Natural killer cell treated with Interleukin-12 subunit alpha and Interleukin-12 subunit beta and Interleukin-15 and Interleukin-18, amount 100 ng/mL, for 72 hours (primary cell): ENCODE measurements at regions not wholly inside any gene's neighbourhood (a gene's known extent, or its start where the extent isn't known, plus 50 kb on each side); places are given as distances from the start of the nearest gene placed in this dataset.
"Not testable (repeated sequence)": the region's sequence is repeated elsewhere in the genome, so short reads cannot be mapped to it uniquely, and the experiment has no call there.

Experiments
- ATAC-seq, 2 donors: fragments of 150-1000 bp; cut with Tn5 transposase in 1 of 2; sonication (Bioruptor Pico), chemical (Tn5 transposase) in 1 of 2; 2 replicates each; pipeline ENCODE4 v1.10.0; 2021
- DNase-seq: peaks from one replicate; pipeline ENCODE4 v3.0.0; 2022; ENCODE audit warnings: low spot score
- H3K27ac Mint-ChIP-seq, 2 donors: 1 replicate in 1 of 2; 2 replicates in 1 of 2; pipeline ENCODE4 v1.8.0; 2022; ENCODE audit warnings: mixed read lengths in 2 of 2, mild to moderate bottlenecking in 1 of 2, moderate library complexity in 1 of 2
- H3K27me3 Mint-ChIP-seq, 2 donors: 1 replicate in 1 of 2; 2 replicates in 1 of 2; pipeline ENCODE4 v1.8.0; 2022; ENCODE audit warnings: mixed read lengths in 2 of 2
- H3K36me3 Mint-ChIP-seq: one replicate; pipeline ENCODE4 v1.8.0; 2022; ENCODE audit warnings: mixed read lengths
- H3K4me1 Mint-ChIP-seq, 2 donors: 1 replicate in 1 of 2; 2 replicates in 1 of 2; pipeline ENCODE4 v1.8.0; 2022; ENCODE audit warnings: low read depth in 2 of 2, mixed read lengths in 2 of 2, mild to moderate bottlenecking in 1 of 2
- H3K4me3 Mint-ChIP-seq: one replicate; pipeline ENCODE4 v1.8.0; 2022; ENCODE audit warnings: mixed read lengths
- H3K9me3 Mint-ChIP-seq: 2 replicates; pipeline ENCODE4 v1.8.0; 2022; ENCODE audit warnings: mixed read lengths

DNA sequence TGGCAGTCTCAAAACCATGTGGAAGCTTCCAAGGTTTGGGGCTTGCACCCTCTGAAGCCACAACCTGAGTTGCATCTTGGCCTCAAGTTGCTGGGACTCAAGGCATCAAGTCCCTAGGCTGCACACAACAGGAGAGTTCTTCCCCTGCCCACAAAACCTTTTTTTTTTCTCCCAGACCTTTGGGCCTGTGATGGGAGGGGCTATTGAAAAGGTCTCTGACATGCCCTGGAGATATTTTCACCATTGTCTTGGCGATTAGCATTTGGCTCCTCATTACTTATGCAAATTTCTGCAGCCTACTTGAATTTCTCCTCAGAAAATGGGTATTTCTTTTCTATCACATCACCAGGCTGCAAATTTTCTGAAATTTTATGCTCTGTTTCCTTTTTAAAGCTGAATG, 349.5 kb upstream of the EDA2R start:
- H3K27me3 Mint-ChIP-seq, result peaks cover 0 to 2% of the 10 kb centered on the region in 2 donors
- H3K9me3 Mint-ChIP-seq, result peaks cover 5% of the 10 kb centered on the region
- H3K4me3 Mint-ChIP-seq, result no peak overlapping the region
- ATAC-seq (no peak), DNase-seq (no peak)
- no peaks in the 10 kb centered on the region for H3K4me1 Mint-ChIP-seq
- H3K36me3 Mint-ChIP-seq, result no peaks in the 10 kb centered on the region
- H3K27ac Mint-ChIP-seq, result no peak overlapping the region

DNA sequence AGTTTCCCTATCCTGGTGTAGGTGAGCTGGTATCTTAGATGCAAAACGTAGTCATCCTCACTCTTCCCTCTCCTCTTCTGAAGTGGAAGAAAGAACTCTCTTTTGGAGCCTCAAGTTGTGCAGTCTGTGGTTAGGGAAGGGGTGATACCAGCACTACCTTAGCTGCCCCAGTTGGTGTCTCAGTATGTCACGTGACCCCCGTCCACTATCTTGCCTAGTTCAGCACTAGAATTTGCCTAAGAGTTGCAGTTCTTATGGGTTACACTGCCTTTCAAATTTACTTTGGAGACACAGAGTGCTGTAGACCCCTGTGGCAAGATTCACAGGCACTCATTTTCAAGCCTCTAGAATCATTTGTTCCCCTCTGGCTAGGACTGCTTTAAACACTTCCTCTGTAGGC, 322.8 kb upstream of the EDA2R start:
- H3K27ac Mint-ChIP-seq, result no peak overlapping the region
- H3K27me3 Mint-ChIP-seq, result no peaks in the 10 kb centered on the region
- no peaks in the 10 kb centered on the region for H3K4me1 Mint-ChIP-seq
- DNase-seq (no peak), ATAC-seq (no peak)
- no peaks in the 10 kb centered on the region for H3K9me3 Mint-ChIP-seq
- no peak overlapping the region for H3K4me3 Mint-ChIP-seq
- no peaks in the 10 kb centered on the region for H3K36me3 Mint-ChIP-seq

DNA sequence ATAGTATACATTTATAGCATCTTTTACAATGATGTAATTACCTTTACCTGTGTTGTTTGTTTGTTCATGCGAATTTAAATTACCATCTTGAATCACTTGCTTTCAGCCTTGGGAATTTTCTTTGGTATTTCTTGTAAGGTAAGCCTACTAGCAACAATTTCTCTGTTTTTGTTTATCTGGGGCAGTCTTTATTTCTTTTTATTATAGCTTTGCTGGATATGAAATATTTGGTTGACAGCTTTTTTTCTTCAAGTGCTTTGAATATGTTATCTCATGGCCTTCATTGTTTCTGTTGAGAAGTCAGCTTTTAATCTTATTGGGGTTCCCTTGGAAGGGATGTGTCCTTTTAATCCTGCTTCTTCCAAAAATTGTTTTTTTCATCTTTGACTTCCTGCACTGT, 292.8 kb upstream of the EDA2R start:
- Mint-ChIP-seq H3K27me3 (no peaks in the 10 kb centered on the region), H3K4me1 (no peaks in the 10 kb centered on the region), H3K9me3 (peaks cover 11% of the 10 kb centered on the region), H3K36me3 (no peaks in the 10 kb centered on the region), H3K4me3 (no peak overlapping the region), H3K27ac (no peak overlapping the region)
- DNase-seq (no peak), ATAC-seq (no peak)

DNA sequence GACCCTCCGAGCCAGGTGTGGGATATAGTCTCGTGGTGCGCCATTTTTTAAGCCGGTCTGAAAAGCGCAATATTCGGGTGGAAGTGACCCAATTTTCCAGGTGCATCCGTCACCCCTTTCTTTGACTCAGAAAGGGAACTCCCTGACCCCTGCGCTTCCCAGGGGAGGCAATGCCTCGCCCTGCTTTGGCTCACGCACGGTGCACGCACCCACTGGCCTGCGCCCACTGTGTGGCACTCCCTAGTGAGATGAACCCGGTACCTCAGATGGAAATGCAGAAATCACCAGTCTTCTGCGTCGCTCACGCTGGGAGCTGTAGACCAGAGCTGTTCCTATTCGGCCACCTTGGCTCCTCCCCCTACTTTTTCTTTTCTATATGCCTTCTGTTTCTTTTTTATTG, 291.6 kb upstream of the EDA2R start:
- ATAC-seq, H3K36me3 Mint-ChIP-seq, H3K4me3 Mint-ChIP-seq, H3K27me3 Mint-ChIP-seq, H3K27ac Mint-ChIP-seq, H3K9me3 Mint-ChIP-seq, H3K4me1 Mint-ChIP-seq, DNase-seq: not testable (repeated sequence)

DNA sequence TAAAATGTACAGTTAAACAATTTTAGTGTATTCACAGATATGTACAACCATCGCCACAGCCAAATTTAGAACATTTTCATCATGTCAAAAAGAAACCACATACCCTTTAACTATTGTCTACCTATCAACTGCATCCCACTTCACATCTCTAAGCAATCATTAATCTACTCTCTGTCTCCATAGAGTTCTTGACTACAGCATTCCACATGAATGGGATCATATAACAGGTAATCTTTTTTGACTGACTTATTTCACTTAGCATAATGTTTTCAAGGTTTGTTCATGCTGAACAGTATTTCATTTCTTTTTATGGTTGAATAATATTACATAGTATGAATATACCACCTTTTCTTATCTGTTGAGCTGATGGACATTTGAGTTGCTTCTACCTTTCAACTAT, 281.4 kb upstream of the EDA2R start:
- Mint-ChIP-seq H3K4me3 (no peak overlapping the region), H3K9me3 (peaks cover 5% of the 10 kb centered on the region), H3K27ac (no peak overlapping the region), H3K4me1 (no peaks in the 10 kb centered on the region), H3K27me3 (peaks cover 0 to 5% of the 10 kb centered on the region in 2 donors), H3K36me3 (no peaks in the 10 kb centered on the region)
- no peak for DNase-seq
- ATAC-seq, result no peak

DNA sequence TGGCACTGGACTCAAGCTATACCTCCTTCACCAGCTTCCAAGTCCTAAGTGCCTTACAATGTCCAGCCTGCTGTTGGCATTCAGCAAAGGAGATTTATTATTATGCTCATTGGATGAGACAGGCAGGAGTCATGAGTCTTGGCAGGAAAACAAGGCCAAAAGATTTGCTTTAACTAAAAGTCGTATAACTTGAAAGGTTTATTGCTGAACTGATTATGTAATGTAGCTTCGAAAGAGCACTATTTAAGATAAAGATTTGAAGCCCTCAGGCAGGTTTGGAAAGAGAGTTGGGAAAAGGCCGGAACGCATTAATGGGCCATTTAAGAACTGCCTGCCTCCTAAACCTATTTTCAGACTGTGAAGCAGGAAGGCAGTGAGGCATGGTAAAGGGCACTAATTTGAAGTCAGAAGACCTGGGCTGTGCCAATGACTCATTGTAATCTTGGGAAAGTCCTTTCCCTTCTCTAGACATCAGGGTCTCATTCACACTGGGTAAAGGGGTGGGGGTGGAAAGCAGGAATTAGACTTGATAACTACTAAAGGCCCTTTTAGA, 280.5 kb upstream of the EDA2R start:
- Mint-ChIP-seq H3K36me3 (peaks cover 4% of the 10 kb centered on the region), H3K27ac (no peak overlapping the region), H3K27me3 (peaks cover 0 to 5% of the 10 kb centered on the region in 2 donors), H3K4me3 (no peak overlapping the region), H3K4me1 (no peaks in the 10 kb centered on the region), H3K9me3 (peaks cover 5% of the 10 kb centered on the region)
- no peak for DNase-seq
- no peak for ATAC-seq

DNA sequence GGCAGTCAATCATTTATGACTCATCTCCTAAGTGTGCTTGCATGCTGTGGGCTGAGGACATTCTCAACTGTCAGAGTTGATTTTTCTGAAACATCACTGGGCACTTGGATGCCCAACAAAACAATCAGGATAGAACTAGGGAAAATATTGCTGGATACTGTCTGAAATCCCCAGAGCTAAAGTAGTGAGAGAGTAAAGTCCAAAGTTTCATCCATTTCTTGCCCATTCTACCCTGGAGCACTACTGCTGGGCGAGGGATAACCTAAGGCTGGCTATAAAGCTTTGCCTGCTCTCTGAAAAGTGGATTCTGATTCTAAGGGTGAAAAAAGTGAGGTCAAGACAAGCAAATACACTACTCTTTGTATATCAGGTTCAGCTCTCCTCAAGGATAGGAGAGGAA, 279.6 kb upstream of the EDA2R start:
- peaks cover 0 to 5% of the 10 kb centered on the region in 2 donors for H3K27me3 Mint-ChIP-seq
- peaks cover 4% of the 10 kb centered on the region for H3K36me3 Mint-ChIP-seq
- no peak overlapping the region for H3K27ac Mint-ChIP-seq
- DNase-seq (no peak), ATAC-seq (no peak)
- H3K4me1 Mint-ChIP-seq, result no peaks in the 10 kb centered on the region
- peaks cover 5% of the 10 kb centered on the region for H3K9me3 Mint-ChIP-seq
- no peak overlapping the region for H3K4me3 Mint-ChIP-seq

DNA sequence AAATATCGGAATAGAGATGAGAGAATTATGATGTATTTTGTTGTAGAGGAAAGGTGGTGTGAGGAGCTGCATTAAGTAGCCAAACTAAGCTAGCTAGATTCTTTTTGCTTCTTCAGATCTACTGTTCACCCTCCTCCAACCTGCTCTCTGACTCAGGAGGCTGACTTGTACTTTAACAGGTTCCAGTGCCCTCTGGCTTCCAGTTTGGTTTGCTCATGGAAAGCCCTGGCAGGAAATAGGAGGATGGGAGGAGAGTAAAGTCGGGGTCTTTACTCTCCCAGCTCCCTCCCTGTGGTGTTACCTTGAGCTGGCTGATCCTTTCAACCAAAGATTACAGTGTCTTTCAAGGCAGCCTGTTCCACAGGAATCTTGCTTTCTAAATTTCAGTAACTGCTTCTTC, 277.0 kb upstream of the EDA2R start:
- peaks cover 4% of the 10 kb centered on the region for H3K36me3 Mint-ChIP-seq
- no peak overlapping the region for H3K4me3 Mint-ChIP-seq
- no peaks in the 10 kb centered on the region for H3K4me1 Mint-ChIP-seq
- ATAC-seq (no peak), DNase-seq (no peak)
- H3K27ac Mint-ChIP-seq, result no peak overlapping the region
- H3K27me3 Mint-ChIP-seq, result peaks cover 0 to 5% of the 10 kb centered on the region in 2 donors
- peaks cover 5% of the 10 kb centered on the region for H3K9me3 Mint-ChIP-seq

DNA sequence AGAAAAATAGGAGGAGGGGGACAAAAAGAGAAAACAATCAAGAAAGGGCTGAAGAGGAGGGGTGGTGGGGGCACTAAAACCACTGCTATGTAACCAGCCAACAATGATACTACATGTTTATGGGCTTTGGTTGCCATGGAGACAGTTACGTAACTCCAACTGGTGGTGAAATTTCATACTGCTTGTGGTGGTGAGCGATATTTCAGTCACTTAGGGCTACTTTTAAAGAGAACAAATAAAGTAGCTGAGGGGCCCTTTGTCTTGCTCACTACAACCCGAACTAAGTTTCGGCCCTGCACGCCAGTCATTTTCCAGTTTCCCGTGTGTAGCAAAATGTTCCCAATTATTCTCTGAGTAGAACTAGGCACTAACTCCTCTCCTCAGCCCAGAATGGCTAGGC, 275.2 kb upstream of the EDA2R start:
- Mint-ChIP-seq H3K9me3 (peaks cover 5% of the 10 kb centered on the region), H3K36me3 (peaks cover 4% of the 10 kb centered on the region), H3K27ac (no peak overlapping the region), H3K27me3 (peaks cover 0 to 8% of the 10 kb centered on the region in 2 donors), H3K4me1 (no peaks in the 10 kb centered on the region), H3K4me3 (no peak overlapping the region)
- DNase-seq (no peak), ATAC-seq (no peak)

DNA sequence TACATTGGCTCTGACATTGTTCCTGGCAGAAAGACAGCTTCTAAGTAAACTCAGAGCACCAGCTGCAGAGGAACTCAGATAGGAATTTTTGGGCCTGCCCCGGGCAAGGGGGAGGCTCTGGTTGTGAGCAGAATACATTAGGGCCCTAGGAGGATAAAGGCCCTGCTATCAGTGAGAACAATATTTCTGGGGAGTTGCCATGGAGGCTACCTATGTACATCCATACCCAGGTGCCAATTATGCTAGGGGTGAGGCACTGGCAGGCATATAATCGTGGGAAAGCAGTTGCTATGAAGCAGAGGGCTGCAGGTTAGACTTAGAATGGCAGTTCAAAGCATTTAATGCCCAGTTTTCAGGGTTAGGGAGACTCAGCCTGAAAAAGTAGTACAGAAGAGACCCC, 273.5 kb upstream of the EDA2R start:
- ATAC-seq (no peak), DNase-seq (no peak)
- Mint-ChIP-seq H3K27ac (no peak overlapping the region), H3K4me3 (no peak overlapping the region), H3K36me3 (peaks cover 4% of the 10 kb centered on the region), H3K27me3 (peaks cover 0 to 7% of the 10 kb centered on the region in 2 donors), H3K9me3 (no peaks in the 10 kb centered on the region), H3K4me1 (no peaks in the 10 kb centered on the region)

DNA sequence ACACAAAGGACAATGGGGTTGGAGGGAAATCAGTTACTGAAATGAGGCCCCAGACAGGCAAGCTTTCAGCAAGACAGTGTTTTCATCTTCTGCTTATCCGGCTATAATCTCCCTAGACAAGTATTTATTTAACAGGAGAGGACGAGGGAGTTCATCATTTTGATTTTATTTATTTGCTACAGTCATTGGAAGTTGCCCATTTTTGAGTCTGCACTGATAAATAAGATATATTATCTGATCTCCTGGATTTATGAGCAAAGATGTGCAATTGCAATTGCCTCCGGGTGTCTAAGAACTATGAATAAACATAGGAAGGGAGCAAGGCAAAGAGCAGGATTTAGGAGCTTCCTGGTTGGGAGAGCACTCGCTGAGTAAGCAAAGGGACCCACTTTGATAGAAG, 263.2 kb upstream of the EDA2R start:
- Mint-ChIP-seq H3K36me3 (no peaks in the 10 kb centered on the region), H3K9me3 (no peaks in the 10 kb centered on the region), H3K27ac (no peak overlapping the region), H3K4me1 (no peaks in the 10 kb centered on the region), H3K27me3 (peaks cover 0 to 12% of the 10 kb centered on the region in 2 donors), H3K4me3 (no peak overlapping the region)
- ATAC-seq (no peak), DNase-seq (no peak)

DNA sequence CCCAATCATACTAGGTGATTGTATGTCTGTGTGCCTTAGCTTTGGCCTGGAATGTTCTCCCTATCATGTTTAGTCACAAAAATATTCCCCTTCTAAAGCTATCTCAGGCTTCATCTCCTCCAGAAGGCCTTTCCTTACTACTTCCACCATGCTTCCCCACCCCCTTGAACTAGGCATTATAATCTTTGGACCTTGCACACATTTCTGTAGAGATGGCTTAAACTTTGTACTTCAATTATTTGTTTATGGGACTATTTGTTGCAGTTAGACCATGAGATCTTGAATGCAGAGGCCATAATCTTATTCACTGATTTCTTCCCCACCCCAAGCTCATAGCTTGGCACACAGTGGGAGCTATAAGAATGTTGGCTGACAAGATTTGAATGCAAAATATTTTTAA, 262.0 kb upstream of the EDA2R start:
- H3K36me3 Mint-ChIP-seq, result no peaks in the 10 kb centered on the region
- ATAC-seq (no peak), DNase-seq (no peak)
- H3K4me3 Mint-ChIP-seq, result no peak overlapping the region
- no peaks in the 10 kb centered on the region for H3K4me1 Mint-ChIP-seq
- no peaks in the 10 kb centered on the region for H3K9me3 Mint-ChIP-seq
- H3K27me3 Mint-ChIP-seq, result peaks cover 0 to 12% of the 10 kb centered on the region in 2 donors
- H3K27ac Mint-ChIP-seq, result no peak overlapping the region

DNA sequence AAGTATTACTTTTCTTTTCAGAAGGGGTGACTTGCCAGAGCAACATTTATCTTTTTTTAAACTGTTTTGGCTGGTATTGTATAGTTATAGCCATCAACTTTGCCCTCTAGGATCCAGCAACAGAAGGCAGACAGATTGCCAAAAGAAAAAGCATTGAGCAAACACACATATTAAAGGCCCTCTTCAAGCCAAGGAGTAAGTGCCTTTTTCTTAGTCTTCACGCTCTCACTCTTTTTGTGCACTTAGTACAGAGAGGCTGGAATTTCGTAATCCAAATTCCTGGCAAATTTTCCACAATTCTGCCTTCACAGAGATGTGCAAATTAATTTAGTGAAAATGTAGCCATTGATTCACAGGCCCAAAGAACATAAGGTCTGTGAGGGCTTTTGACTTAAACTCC, 253.1 kb upstream of the EDA2R start:
- H3K27me3 Mint-ChIP-seq, result peaks cover 0 to 4% of the 10 kb centered on the region in 2 donors
- no peaks in the 10 kb centered on the region for H3K36me3 Mint-ChIP-seq
- no peak overlapping the region for H3K4me3 Mint-ChIP-seq
- no peak overlapping the region for H3K27ac Mint-ChIP-seq
- ATAC-seq (no peak), DNase-seq (no peak)
- peaks cover 3% of the 10 kb centered on the region for H3K9me3 Mint-ChIP-seq
- no peaks in the 10 kb centered on the region for H3K4me1 Mint-ChIP-seq

DNA sequence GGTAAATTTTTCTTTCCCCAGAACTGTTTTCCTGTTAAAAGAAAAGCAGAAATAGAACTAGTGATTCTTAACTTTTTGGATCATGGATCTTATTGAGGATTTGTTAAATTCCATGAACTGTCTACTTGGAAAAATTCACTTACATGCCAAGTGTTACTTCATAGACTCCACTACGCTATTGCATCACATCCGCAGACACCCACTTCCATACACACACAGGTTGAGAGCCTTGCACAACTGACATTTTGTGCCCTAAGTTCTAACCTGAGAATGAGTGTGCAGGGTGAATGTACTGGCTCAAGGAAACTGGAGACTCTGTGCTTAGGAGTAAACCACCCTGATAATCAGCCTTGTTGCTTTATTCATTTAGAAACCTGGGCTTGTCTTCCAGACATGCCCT, 250.5 kb upstream of the EDA2R start:
- DNase-seq (no peak), ATAC-seq (no peak)
- H3K4me1 Mint-ChIP-seq, result no peaks in the 10 kb centered on the region
- no peak overlapping the region for H3K4me3 Mint-ChIP-seq
- H3K9me3 Mint-ChIP-seq, result peaks cover 3% of the 10 kb centered on the region
- peaks cover 0 to 6% of the 10 kb centered on the region in 2 donors for H3K27me3 Mint-ChIP-seq
- no peak overlapping the region for H3K27ac Mint-ChIP-seq
- H3K36me3 Mint-ChIP-seq, result no peaks in the 10 kb centered on the region

DNA sequence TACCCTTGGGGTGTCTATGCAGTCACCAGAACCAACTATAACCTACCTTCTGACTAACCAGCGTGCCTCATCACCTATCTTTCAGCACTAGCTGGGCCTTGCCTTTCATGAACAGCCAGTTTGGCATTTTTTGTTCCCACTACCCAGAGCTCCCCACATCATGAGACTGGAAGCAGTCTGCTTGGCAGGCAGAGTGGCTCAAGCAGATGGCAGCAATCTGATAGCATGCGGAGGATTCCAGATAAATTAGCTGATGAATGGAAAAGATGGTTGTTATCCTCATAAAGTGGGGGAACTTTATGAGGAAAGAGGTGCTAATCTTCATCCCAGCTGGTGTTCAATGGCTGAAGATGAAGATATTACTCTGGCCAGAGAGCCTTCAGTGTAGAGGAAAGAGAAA, 243.2 kb upstream of the EDA2R start:
- Mint-ChIP-seq H3K27me3 (peaks cover 0 to 11% of the 10 kb centered on the region in 2 donors), H3K4me1 (no peaks in the 10 kb centered on the region), H3K27ac (no peak overlapping the region), H3K36me3 (no peaks in the 10 kb centered on the region), H3K4me3 (no peak overlapping the region), H3K9me3 (no peaks in the 10 kb centered on the region)
- DNase-seq (no peak), ATAC-seq (no peak)
